ENCODE measurements at regions not wholly inside any gene's neighbourhood (a gene's known extent, or its start where the extent isn't known, plus 50 kb on each side); places are given as distances from the start of the nearest gene placed in this dataset.

- TF ChIP-seq, protein P1, sequence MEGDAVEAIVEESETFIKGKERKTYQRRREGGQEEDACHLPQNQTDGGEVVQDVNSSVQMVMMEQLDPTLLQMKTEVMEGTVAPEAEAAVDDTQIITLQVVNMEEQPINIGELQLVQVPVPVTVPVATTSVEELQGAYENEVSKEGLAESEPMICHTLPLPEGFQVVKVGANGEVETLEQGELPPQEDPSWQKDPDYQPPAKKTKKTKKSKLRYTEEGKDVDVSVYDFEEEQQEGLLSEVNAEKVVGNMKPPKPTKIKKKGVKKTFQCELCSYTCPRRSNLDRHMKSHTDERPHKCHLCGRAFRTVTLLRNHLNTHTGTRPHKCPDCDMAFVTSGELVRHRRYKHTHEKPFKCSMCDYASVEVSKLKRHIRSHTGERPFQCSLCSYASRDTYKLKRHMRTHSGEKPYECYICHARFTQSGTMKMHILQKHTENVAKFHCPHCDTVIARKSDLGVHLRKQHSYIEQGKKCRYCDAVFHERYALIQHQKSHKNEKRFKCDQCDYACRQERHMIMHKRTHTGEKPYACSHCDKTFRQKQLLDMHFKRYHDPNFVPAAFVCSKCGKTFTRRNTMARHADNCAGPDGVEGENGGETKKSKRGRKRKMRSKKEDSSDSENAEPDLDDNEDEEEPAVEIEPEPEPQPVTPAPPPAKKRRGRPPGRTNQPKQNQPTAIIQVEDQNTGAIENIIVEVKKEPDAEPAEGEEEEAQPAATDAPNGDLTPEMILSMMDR (IDR thresholded peaks at IDR 0.05) = no peak
- TF ChIP-seq POLR2A (IDR thresholded peaks at IDR 0.05) (no peak), EP300 (IDR thresholded peaks at IDR 0.05) (no peak)
Observed at GRCh38 chr9:91004484-91004883, 202.9 kb downstream of the SYK start.
